Loucy (cell line): ENCODE measurements at regions not wholly inside any gene's neighbourhood (a gene's known extent, or its start where the extent isn't known, plus 50 kb on each side); places are given as distances from the start of the nearest gene placed in this dataset.

ENCODE experiments used
- H2AFZ ChIP-seq: fragments of 200-600 bp; sonication (generic); 2 replicates; pipeline ENCODE4 v1.6.0; 2016; ENCODE audit warnings: antibody characterized with exemption, mild to moderate bottlenecking, low read length, moderate library complexity
- H3F3A ChIP-seq: fragments of 200-600 bp; 2 replicates; pipeline ENCODE4 v1.6.0; 2016; ENCODE audit warnings: antibody characterized with exemption, low read depth, mild to moderate bottlenecking
- H3K27me3 ChIP-seq: fragments of 200-600 bp; sonication (generic); 2 replicates; pipeline ENCODE4 v1.6.1; 2014; ENCODE audit warnings: low read length, mild to moderate bottlenecking; ENCODE audit not compliant: insufficient read depth, poor library complexity, severe bottlenecking
- H3K36me3 ChIP-seq: fragments of 200-600 bp; sonication (generic); 2 replicates; pipeline ENCODE4 v1.6.1; 2016; ENCODE audit warnings: low read length; ENCODE audit not compliant: insufficient read depth
- H3K4me1 ChIP-seq: fragments of 200-600 bp; sonication (generic); 2 replicates; pipeline ENCODE4 v1.5.1; 2014; ENCODE audit warnings: low read length, mild to moderate bottlenecking; ENCODE audit not compliant: insufficient read depth, poor library complexity, severe bottlenecking
- H3K4me2 ChIP-seq: fragments of 200-600 bp; sonication (generic); 2 replicates; pipeline ENCODE4 v1.6.0; 2014; ENCODE audit warnings: antibody characterized with exemption, low read length, low read depth, mild to moderate bottlenecking; ENCODE audit not compliant: poor library complexity, severe bottlenecking
- H3K4me3 ChIP-seq: fragments of 200-600 bp; sonication (generic); 2 replicates; pipeline ENCODE4 v1.5.1; 2014; ENCODE audit warnings: low read length, mild to moderate bottlenecking, mixed read lengths; ENCODE audit not compliant: poor library complexity, severe bottlenecking
- H3K79me2 ChIP-seq: fragments of 200-600 bp; sonication (generic); 2 replicates; pipeline ENCODE4 v1.6.1; 2014; ENCODE audit warnings: low read length; ENCODE audit not compliant: insufficient read depth
- H3K9ac ChIP-seq: fragments of 200-600 bp; sonication (generic); 2 replicates; pipeline ENCODE4 v1.6.0; 2014; ENCODE audit warnings: mild to moderate bottlenecking, low read depth, low read length, moderate library complexity; ENCODE audit not compliant: poor library complexity, severe bottlenecking
- H3K9me2 ChIP-seq: fragments of 200-600 bp; sonication (generic); replicated peaks from 2 replicates; pipeline ENCODE4 v1.6.1; 2016; ENCODE audit warnings: low read depth, low read length, mixed read lengths
- H3K9me3 ChIP-seq: fragments of 200-600 bp; sonication (generic); 2 replicates; pipeline ENCODE4 v1.6.1; 2014; ENCODE audit warnings: mild to moderate bottlenecking, antibody characterized with exemption, low read length, low read depth; ENCODE audit not compliant: insufficient read depth
- H4K20me1 ChIP-seq: fragments of 200-600 bp; sonication (generic); 2 replicates; pipeline ENCODE4 v1.6.0; 2014; ENCODE audit warnings: antibody characterized with exemption, low read length, mild to moderate bottlenecking; ENCODE audit not compliant: insufficient read depth, poor library complexity, severe bottlenecking
- EZH2phosphoT487 ChIP-seq: fragments of 200-600 bp; IDR thresholded peaks from 2 replicates; pipeline ENCODE4 v1.6.1; 2018; ENCODE audit warnings: antibody characterized with exemption, mild to moderate bottlenecking, moderate library complexity, borderline replicate concordance
- TF ChIP-seq, protein P1 (sequence below): fragments of 200-600 bp; sonication (generic); conservative IDR thresholded peaks from 2 replicates; pipeline ENCODE4 v1.5.1; 2014; ENCODE audit warnings: mild to moderate bottlenecking, antibody characterized with exemption, low read length

GRCh38 chr9:23319092-23319491 is 506.9 kb downstream of the ELAVL2 start:
- Histone ChIP-seq H3K36me3 (no peaks in the 10 kb centered on the region), H3K4me2 (no peak overlapping the region), H2AFZ (no peak overlapping the region), H3K9me3 (no peaks in the 10 kb centered on the region), H3F3A (no peaks in the 10 kb centered on the region), H3K27me3 (no peaks in the 10 kb centered on the region), H3K9ac (no peak overlapping the region), H3K4me1 (no peaks in the 10 kb centered on the region), H3K9me2 (no peaks in the 10 kb centered on the region), H4K20me1 (no peaks in the 10 kb centered on the region), H3K4me3 (no peak overlapping the region), H3K79me2 (no peaks in the 10 kb centered on the region)
- TF ChIP-seq, protein P1, sequence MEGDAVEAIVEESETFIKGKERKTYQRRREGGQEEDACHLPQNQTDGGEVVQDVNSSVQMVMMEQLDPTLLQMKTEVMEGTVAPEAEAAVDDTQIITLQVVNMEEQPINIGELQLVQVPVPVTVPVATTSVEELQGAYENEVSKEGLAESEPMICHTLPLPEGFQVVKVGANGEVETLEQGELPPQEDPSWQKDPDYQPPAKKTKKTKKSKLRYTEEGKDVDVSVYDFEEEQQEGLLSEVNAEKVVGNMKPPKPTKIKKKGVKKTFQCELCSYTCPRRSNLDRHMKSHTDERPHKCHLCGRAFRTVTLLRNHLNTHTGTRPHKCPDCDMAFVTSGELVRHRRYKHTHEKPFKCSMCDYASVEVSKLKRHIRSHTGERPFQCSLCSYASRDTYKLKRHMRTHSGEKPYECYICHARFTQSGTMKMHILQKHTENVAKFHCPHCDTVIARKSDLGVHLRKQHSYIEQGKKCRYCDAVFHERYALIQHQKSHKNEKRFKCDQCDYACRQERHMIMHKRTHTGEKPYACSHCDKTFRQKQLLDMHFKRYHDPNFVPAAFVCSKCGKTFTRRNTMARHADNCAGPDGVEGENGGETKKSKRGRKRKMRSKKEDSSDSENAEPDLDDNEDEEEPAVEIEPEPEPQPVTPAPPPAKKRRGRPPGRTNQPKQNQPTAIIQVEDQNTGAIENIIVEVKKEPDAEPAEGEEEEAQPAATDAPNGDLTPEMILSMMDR: no peak
- no peak for TF ChIP-seq EZH2phosphoT487

GRCh38 chr9:23321049-23321448 is 505.0 kb downstream of the ELAVL2 start:
- Histone ChIP-seq H4K20me1 (no peaks in the 10 kb centered on the region), H3K9me2 (no peaks in the 10 kb centered on the region), H3F3A (no peaks in the 10 kb centered on the region), H3K79me2 (no peaks in the 10 kb centered on the region), H3K9ac (no peak overlapping the region), H3K4me1 (no peaks in the 10 kb centered on the region), H3K4me2 (no peak overlapping the region), H3K9me3 (no peaks in the 10 kb centered on the region), H2AFZ (no peak overlapping the region), H3K4me3 (no peak overlapping the region), H3K27me3 (no peaks in the 10 kb centered on the region), H3K36me3 (no peaks in the 10 kb centered on the region)
- TF ChIP-seq EZH2phosphoT487: no peak
- TF ChIP-seq, protein P1: no peak

DNA sequence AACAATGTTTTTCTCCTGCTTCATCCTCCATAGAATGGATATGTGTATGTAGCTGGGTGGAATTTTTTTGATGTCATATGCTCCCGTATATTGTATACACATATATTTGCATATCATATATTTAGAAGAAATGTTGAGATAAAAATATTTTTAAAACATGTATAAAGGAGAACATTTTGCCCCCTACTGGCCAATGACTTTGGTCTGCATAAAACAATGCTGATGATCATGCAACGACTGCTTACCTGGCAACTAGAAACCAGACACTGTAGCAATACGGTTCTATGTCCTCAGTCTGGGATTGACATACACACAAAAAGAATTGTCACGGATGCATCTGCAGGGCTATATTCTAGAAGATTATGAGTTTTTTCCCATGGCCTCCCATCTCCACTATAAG is 503.6 kb downstream of the ELAVL2 start:
- TF ChIP-seq EZH2phosphoT487: no peak
- TF ChIP-seq, protein P1: peak; percentile 33
- Histone ChIP-seq H3K4me1 (no peaks in the 10 kb centered on the region), H3F3A (no peaks in the 10 kb centered on the region), H3K4me3 (no peak overlapping the region), H3K9ac (no peak overlapping the region), H3K9me3 (no peaks in the 10 kb centered on the region), H3K9me2 (no peaks in the 10 kb centered on the region), H3K4me2 (no peak overlapping the region), H3K27me3 (no peaks in the 10 kb centered on the region), H2AFZ (no peak overlapping the region), H4K20me1 (no peaks in the 10 kb centered on the region), H3K36me3 (no peaks in the 10 kb centered on the region), H3K79me2 (no peaks in the 10 kb centered on the region)
